Activated CD4-positive, alpha-beta T cell treated with anti-CD3 and anti-CD28 coated beads, Interleukin-2, amount 50 U/mL, for 24 hours (primary cell): ENCODE measurements at regions not wholly inside any gene's neighbourhood (a gene's known extent, or its start where the extent isn't known, plus 50 kb on each side); places are given as distances from the start of the nearest gene placed in this dataset.

Source experiments
- DNase-seq, 2 donors: peaks; one replicate each; pipeline ENCODE4 v3.0.0-alpha.2; 2020; ENCODE audit warnings: low read depth in 1 of 2, low spot score in 1 of 2

- DNase-seq = no peak
Measured at GRCh38 chr5:158559066-158559465, 540.6 kb downstream of the EBF1 start.

GRCh38 chr5:158553962-158554336 is 545.8 kb downstream of the EBF1 start:
- no peak for DNase-seq

DNA sequence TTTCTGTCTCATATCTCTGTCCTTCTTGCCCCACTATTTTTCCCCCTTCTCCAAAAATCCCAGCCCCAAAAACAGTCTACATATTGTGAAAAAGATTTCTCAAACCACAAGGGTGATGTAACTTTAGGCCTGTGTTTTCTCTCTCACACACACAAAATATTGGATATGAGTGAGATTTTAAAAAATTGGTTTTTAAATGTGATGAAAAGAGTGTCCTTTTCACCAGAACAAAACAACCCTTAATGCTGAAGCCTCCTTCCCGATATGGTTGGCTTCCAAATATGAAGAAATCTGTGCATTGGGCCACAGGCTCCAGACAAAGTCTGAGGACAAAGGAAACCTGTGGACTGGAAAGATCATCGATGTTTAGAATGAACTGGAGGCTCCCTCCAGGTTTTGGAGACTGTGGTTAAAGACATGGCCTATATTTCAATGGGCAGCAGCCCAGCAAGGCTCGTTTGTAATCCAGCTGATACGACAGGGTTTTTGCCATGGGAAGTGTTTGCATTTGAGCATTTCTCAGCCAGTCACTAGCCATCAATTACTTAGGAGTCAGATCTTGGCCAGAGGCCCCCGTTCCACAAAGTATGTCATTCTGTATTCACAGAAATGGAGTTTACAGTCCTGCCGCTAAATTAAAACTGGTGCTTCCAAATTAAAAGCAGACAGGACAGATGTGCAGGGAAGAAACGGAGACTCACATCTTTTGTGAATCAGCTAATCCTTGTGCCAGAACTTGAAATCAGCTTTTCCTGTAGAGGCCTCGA is 546.3 kb downstream of the EBF1 start:
- DNase-seq = no peak

DNA sequence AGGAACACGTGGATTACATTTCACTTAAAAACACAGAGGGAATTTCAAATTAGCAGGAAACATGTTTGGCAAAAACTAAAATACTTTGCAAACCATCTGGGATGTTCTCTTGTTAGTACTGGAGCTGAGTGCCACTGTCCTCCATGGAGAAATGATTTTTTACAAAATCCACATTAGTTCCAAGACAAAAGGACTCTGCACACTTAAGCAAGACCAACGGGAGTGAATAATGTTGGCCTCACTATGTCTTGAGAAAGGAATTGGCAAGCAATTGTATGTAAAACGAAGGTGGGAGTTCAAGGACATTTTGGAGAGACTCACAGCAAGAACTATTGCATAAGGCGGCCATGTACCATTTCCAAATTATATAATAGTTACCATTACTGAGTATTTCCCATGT is 547.5 kb downstream of the EBF1 start:
- DNase-seq = no peak

- no peak for DNase-seq
Measured at GRCh38 chr5:158549311-158549710, 550.4 kb downstream of the EBF1 start.

- DNase-seq = no peak
Measured at GRCh38 chr5:158546748-158547147, 553.0 kb downstream of the EBF1 start.

- no peak for DNase-seq
Measured at GRCh38 chr5:158545949-158546530, 553.7 kb downstream of the EBF1 start.

DNA sequence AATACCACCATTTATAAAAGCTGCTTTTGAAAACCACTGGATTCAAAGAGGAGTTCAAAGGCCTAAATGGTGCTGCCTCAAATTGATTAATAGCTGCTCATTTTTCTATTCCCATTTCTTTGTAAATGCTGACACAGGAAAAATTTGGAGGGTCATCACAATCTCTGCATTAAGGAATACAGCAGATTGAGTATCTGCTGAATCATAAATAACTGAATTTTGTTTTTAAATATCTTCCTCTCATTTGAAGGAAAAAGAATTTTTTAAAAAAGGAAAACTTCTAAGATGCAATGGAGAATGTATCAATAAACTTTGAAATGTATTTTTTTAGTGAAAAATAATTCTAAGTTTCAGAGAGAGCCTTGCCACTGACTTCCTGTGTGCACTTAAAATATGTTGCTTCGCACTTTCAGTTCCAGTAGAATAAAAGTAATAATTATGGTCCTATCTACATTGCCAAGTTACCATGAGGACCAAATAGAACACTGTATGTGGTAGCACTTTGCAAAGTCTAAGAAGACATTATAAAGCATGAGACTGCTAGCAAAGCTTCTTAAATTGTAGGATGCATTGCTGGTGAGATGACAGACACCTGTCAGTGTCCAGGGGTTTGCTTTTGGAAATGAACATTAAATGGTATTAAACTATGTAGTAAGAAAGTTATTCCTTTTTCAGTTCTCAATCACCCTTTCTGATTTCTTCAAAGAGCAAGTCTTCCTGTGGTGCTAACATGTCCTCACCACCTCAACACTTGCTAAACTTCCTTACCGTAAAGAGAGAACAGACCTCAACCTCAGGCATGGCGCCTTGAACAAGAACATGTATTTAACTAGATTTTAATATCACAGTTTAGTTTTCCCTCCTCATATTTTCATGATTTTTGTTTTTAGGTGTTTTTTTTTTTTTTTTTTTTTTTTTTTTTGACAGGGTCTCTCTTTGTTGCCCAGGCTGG is 555.1 kb downstream of the EBF1 start:
- DNase-seq = no peak

- DNase-seq = no peak
Measured at GRCh38 chr5:158543539-158544387, 556.0 kb downstream of the EBF1 start.

GRCh38 chr5:158541536-158542297 is 558.0 kb downstream of the EBF1 start:
- no peak for DNase-seq

GRCh38 chr5:158538506-158539074 is 561.1 kb downstream of the EBF1 start:
- no peak for DNase-seq

DNA sequence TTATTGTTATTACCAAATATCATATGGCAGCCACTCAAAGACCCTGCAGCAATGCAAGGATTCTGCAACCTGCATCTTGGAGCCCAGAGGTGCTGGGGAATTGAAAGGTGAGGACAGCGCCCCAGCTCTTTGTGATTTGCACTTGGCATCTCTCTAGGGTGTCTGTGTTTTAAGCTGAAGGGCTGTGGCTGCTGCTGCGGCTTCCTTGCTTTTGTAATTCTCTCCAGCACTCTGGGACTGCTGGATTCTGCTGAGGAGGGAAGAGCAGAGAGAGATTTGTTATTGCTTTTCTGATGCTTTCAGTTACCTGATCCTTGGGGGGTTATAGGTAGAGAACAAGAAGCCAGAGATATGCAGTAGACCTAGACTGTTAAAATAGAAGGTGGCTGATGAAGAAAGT is 562.4 kb downstream of the EBF1 start:
- DNase-seq = no peak

DNA sequence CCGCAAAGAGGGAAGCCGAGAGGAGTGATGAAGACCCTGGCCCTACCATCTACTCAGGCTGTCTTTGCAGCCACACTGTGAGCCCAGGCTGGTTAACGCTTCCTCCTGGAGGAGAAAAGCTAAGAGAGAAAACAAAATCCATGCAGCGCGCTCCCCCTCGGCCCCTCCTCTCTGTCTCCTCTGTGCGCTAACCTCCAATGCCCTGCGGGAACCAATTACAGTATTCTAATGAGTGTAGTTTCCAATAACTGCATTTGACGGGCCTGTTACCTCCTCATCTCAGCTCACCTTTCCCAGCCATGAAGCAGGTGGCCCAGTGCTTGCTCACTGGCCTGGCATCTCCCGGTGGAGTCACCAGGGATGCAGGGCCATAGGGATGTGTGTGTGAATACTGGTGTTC is 565.5 kb downstream of the EBF1 start:
- DNase-seq = no peak

DNA sequence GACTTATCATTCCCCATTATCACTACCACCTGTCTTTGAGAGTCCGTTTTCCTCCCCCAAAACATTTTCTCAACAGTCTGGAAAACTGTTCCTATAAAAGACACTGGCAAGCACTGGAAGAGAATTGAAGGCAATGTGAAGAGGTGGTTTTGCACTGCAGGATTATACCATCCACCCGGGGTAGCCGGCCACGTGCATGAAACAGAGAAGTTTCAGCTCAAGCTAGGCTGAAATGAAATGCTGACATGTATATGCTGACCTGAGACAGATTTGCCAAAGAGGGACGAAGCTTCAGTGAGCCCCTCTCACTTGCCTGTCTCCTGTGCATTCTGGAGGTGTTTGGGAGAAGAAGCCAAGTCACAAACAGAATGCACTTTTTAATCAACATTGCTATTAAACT is 567.0 kb downstream of the EBF1 start:
- DNase-seq = no peak

DNA sequence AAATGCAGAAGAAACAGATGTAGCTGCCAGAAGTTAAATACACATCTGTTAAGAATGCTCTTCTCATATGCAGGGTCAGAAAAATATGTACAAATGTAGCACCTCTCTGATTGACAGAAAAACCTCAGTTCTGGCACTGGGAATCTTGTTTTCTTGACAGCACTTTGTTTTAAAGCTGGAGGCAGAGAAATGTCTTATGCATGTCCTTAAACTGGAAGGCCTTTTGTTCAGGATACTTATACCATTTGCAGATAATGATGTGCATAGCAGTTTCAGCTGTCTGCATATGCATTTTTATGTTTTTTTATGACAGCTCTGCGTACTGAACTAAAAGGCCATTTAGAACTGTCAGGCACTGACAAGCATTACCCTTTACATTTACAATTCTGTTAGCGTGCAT is 567.9 kb downstream of the EBF1 start:
- DNase-seq = no peak

- no peak for DNase-seq
Measured at GRCh38 chr5:158530115-158530514, 569.6 kb downstream of the EBF1 start.

DNA sequence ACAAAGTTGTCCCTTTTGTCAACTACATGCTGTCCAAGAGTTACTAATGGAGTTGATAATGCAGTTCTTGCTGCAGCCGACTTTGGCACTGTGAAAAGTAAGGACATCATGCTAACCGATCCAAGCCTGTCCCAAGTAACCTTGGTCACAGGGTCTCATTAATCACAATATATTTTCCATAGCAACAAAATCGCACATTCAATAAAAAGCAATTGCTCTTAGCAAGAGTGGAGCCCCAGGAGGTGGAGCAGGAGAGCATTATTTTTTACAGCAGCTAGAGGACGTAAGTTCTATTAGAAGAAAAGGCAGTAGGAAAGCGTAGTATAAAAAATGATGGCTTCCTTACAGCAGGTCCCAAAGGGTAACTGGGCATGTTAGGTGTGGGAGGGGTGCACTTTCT is 570.3 kb downstream of the EBF1 start:
- no peak for DNase-seq

- no peak for DNase-seq
Measured at GRCh38 chr5:158525663-158526062, 574.1 kb downstream of the EBF1 start.

DNA sequence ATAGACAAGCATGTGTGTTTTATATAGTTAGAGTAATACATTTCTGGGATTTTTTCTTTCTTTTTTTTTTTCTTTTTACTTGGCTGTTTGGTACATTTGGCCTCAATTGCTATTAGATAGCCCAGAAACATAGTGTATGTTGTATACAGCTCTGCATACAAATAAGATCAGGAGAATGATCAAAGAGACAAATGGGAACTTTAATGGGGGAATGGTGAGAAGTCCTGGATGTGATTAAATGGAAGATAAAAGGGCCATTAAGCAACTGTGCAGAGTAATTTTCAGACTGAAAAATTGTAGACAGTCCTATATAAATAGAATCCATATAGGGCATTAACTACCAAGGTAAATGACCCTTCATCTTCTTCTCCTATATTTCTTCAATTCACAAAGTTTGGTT is 575.6 kb downstream of the EBF1 start:
- no peak for DNase-seq

DNA sequence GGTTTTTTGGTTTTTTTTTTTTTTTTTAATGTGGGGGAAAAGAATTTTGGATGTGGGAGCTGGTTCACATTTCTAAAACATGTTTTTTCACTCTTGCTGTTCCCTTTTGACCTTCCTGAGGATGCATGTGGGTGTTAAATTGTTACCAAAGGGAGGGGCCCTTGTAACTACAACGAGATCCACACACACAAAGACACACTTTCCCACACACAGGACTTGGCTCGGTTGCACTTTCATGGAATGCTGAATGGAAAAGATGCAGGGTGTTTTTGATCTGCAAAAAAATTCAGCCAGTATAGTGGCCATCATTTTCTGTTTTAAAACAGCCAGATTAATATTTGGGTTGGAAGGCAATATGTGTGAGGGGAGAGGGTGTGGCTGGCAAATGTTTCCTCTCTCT is 576.9 kb downstream of the EBF1 start:
- DNase-seq = no peak
